ENCODE measurements at regions not wholly inside any gene's neighbourhood (a gene's known extent, or its start where the extent isn't known, plus 50 kb on each side); places are given as distances from the start of the nearest gene placed in this dataset.
A peak's percentile ranks its signal among the peaks of the same experiment; 100 is the strongest.
"Not testable (repeated sequence)": the region's sequence is repeated elsewhere in the genome, so short reads cannot be mapped to it uniquely, and the experiment has no call there.

DNA sequence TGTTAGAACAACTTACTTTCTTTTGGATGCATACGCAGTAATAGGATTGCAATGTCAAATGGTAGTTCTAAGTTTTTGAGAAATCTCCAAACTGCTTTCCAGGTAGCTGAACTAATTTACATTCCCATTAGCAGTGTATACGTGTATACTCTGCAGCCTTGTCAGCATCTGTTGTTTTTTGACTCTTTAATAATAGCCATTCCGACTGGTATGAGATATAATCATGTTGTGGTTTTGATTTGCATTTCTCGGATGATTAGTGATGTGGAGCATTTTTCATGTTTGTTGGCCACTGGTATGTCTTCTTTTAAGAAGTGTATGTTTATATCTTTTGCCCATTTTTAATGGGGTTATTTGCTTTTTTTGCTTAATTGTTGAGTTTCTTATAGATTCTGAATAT is 76.9 kb upstream of the HNRNPA1L2 start:
- H3K4me3 ChIP-seq (ENCODE audit: low read depth, low read length); intact Hi-C loops (cut with micrococcal nuclease; ENCODE audit: unreplicated experiment); H3K9me3 Mint-ChIP-seq (ENCODE audit: unreplicated experiment); CTCF ChIA-PET; H3K4me1 ChIP-seq; H3K27ac Mint-ChIP-seq (ENCODE audit: unreplicated experiment); H3K27me3 Mint-ChIP-seq (ENCODE audit: insufficient read depth, unreplicated experiment); H3K4me1 Mint-ChIP-seq (ENCODE audit: low read depth, unreplicated experiment); H3K9me3 ChIP-seq; DNase-seq; H3K4me3 Mint-ChIP-seq (ENCODE audit: unreplicated experiment); POLR2A ChIA-PET; H3K36me3 Mint-ChIP-seq (ENCODE audit: insufficient read depth, unreplicated experiment); H3K36me3 ChIP-seq (ENCODE audit: control insufficient read depth, insufficient read depth, low read length); H3K27me3 ChIP-seq (replicated peaks; ENCODE audit: control insufficient read depth, insufficient read depth, low read length); BruUV-seq (replicated peaks): not testable (repeated sequence)

DNA sequence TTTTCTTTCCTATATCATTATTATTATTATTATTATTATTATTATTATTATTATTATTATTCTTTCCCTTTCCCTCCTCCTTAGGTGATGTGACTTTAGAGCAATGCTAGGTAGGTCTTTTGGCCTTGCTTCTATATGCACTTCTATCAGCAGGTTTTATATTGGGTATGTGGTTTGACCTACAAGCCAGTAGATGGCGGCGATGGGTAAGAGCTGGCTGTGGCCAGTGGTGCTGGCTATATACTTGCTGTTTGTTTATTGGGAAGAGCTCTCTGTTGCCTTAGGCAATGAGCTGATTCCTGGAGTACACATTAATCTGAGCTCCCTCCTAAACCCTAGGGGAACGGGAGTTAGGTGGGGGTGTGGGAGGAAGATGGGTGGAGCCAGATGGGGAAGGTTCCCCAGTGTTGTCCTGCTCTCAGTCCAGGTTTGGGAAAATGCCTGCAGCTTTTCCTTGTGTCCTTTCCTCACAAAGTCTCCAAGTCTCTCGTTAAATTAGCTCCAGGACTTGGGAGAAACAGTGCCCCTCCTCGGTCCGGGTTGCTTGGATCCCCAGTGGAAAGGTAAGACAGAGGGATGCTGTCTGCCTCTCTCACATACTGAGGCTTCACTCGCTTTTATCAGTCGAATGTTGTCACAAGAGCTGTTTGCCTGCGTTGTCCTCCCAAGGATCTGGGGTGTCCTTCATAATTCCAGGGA is 72.2 kb upstream of the HNRNPA1L2 start:
- H3K36me3 Mint-ChIP-seq (ENCODE audit: insufficient read depth, unreplicated experiment); POLR2A ChIA-PET; BruUV-seq (replicated peaks); H3K36me3 ChIP-seq (ENCODE audit: control insufficient read depth, insufficient read depth, low read length); CTCF ChIA-PET; H3K27me3 Mint-ChIP-seq (ENCODE audit: insufficient read depth, unreplicated experiment); H3K9me3 Mint-ChIP-seq (ENCODE audit: unreplicated experiment); H3K27ac Mint-ChIP-seq (ENCODE audit: unreplicated experiment); H3K9me3 ChIP-seq; H3K4me1 ChIP-seq; H3K4me1 Mint-ChIP-seq (ENCODE audit: low read depth, unreplicated experiment); H3K27me3 ChIP-seq (replicated peaks; ENCODE audit: control insufficient read depth, insufficient read depth, low read length); intact Hi-C loops (cut with micrococcal nuclease; ENCODE audit: unreplicated experiment); H3K4me3 Mint-ChIP-seq (ENCODE audit: unreplicated experiment); H3K4me3 ChIP-seq (ENCODE audit: low read depth, low read length): not testable (repeated sequence)
- peak; percentile 11 to 37 for DNase-seq
- TF ChIP-seq, protein P1, sequence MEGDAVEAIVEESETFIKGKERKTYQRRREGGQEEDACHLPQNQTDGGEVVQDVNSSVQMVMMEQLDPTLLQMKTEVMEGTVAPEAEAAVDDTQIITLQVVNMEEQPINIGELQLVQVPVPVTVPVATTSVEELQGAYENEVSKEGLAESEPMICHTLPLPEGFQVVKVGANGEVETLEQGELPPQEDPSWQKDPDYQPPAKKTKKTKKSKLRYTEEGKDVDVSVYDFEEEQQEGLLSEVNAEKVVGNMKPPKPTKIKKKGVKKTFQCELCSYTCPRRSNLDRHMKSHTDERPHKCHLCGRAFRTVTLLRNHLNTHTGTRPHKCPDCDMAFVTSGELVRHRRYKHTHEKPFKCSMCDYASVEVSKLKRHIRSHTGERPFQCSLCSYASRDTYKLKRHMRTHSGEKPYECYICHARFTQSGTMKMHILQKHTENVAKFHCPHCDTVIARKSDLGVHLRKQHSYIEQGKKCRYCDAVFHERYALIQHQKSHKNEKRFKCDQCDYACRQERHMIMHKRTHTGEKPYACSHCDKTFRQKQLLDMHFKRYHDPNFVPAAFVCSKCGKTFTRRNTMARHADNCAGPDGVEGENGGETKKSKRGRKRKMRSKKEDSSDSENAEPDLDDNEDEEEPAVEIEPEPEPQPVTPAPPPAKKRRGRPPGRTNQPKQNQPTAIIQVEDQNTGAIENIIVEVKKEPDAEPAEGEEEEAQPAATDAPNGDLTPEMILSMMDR (IDR thresholded peaks at IDR 0.05; ENCODE audit: insufficient read depth in 1 of 2, low read depth in 1 of 2, low read length in 1 of 2, severe bottlenecking in 1 of 2, unreplicated experiment in 1 of 2) = peak in 1 of 2 experiments; percentile 20

DNA sequence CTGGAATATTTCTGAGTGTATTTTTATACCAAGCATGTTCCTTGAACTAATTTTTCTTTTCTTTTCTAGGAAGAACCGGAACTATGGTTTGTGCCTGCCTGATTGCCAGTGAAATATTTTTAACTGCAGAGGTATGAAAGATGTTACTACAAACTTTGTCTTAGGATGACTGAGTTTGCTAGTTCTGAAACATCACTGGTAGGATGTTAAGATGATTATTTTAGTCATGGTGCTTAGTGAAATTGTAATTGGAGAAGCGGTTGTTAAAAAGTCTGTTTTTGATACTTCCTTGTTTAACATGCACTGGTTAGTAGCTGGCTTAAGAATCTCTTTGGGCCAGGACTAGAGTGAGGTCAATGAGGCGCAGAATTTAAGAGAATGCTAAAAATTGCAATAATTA is 71.1 kb upstream of the HNRNPA1L2 start:
- H3K27me3 ChIP-seq (replicated peaks; ENCODE audit: control insufficient read depth, insufficient read depth, low read length); POLR2A ChIA-PET; H3K27ac Mint-ChIP-seq (ENCODE audit: unreplicated experiment); BruUV-seq (replicated peaks); H3K9me3 ChIP-seq; CTCF ChIA-PET; H3K4me1 ChIP-seq; H3K36me3 Mint-ChIP-seq (ENCODE audit: insufficient read depth, unreplicated experiment); H3K4me3 Mint-ChIP-seq (ENCODE audit: unreplicated experiment); H3K4me3 ChIP-seq (ENCODE audit: low read depth, low read length); DNase-seq; H3K27me3 Mint-ChIP-seq (ENCODE audit: insufficient read depth, unreplicated experiment); intact Hi-C loops (cut with micrococcal nuclease; ENCODE audit: unreplicated experiment); H3K9me3 Mint-ChIP-seq (ENCODE audit: unreplicated experiment); H3K4me1 Mint-ChIP-seq (ENCODE audit: low read depth, unreplicated experiment); H3K36me3 ChIP-seq (ENCODE audit: control insufficient read depth, insufficient read depth, low read length): not testable (repeated sequence)

DNA sequence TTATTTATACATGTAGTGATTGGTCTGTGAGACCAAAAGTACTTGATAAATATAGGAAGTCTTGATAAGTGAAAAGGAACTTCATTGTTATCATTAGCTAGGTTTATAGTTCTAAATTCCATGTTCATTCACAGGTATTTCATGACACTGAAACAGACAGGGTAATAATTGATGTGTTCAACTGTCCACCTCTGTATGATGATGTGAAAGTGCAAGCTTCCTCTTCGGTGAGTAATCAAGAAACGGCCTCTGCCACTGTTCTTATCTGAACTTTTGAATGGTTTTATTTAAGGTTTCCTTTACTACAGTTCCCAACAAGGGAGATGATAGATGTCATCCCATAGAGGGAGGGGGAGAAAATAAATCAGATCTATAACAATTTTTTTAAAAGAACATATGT is 59.3 kb upstream of the HNRNPA1L2 start:
- H3K4me3 Mint-ChIP-seq (ENCODE audit: unreplicated experiment); DNase-seq; H3K4me1 Mint-ChIP-seq (ENCODE audit: low read depth, unreplicated experiment); H3K4me3 ChIP-seq (ENCODE audit: low read depth, low read length); H3K36me3 Mint-ChIP-seq (ENCODE audit: insufficient read depth, unreplicated experiment); H3K27me3 ChIP-seq (replicated peaks; ENCODE audit: control insufficient read depth, insufficient read depth, low read length); H3K4me1 ChIP-seq; H3K36me3 ChIP-seq (ENCODE audit: control insufficient read depth, insufficient read depth, low read length); H3K9me3 ChIP-seq; POLR2A ChIA-PET; CTCF ChIA-PET; BruUV-seq (replicated peaks); H3K27ac Mint-ChIP-seq (ENCODE audit: unreplicated experiment); intact Hi-C loops (cut with micrococcal nuclease; ENCODE audit: unreplicated experiment); H3K9me3 Mint-ChIP-seq (ENCODE audit: unreplicated experiment); H3K27me3 Mint-ChIP-seq (ENCODE audit: insufficient read depth, unreplicated experiment): not testable (repeated sequence)
